ENCODE measurements at regions not wholly inside any gene's neighbourhood (a gene's known extent, or its start where the extent isn't known, plus 50 kb on each side); places are given as distances from the start of the nearest gene placed in this dataset.

DNA sequence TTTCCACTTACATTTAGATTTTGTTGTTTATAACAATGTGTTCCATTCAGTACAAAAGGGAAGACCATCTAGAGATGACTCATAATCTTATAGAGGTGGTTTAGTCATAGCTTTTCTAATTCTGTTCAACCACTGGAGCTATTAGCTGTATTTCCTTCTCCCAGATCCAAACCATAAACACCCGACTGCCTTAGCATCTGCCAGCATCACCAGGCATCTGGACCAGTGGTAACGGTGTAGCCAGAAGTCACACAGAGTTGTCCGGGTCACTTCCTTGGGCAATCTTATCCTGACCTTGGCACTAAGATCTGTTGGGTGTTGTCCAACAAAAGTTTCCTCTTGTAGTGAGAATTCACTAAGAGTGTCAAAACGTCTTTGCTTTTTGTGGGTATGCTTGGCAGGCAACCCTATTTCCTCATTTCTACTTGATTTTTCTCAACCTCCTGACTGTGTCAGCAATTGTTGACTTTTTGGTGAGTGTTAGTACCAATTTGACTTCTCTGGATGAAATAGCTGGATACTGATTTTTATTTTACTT, 372.1 kb upstream of the B3GALT2 start:
- TF ChIP-seq, protein P1, sequence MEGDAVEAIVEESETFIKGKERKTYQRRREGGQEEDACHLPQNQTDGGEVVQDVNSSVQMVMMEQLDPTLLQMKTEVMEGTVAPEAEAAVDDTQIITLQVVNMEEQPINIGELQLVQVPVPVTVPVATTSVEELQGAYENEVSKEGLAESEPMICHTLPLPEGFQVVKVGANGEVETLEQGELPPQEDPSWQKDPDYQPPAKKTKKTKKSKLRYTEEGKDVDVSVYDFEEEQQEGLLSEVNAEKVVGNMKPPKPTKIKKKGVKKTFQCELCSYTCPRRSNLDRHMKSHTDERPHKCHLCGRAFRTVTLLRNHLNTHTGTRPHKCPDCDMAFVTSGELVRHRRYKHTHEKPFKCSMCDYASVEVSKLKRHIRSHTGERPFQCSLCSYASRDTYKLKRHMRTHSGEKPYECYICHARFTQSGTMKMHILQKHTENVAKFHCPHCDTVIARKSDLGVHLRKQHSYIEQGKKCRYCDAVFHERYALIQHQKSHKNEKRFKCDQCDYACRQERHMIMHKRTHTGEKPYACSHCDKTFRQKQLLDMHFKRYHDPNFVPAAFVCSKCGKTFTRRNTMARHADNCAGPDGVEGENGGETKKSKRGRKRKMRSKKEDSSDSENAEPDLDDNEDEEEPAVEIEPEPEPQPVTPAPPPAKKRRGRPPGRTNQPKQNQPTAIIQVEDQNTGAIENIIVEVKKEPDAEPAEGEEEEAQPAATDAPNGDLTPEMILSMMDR (IDR thresholded peaks at IDR 0.05; ENCODE audit: borderline replicate concordance, insufficient read depth, low read depth, low read length): no peak
- H3K4me3 ChIP-seq (ENCODE audit: low read depth, low read length): no peak overlapping the region

DNA sequence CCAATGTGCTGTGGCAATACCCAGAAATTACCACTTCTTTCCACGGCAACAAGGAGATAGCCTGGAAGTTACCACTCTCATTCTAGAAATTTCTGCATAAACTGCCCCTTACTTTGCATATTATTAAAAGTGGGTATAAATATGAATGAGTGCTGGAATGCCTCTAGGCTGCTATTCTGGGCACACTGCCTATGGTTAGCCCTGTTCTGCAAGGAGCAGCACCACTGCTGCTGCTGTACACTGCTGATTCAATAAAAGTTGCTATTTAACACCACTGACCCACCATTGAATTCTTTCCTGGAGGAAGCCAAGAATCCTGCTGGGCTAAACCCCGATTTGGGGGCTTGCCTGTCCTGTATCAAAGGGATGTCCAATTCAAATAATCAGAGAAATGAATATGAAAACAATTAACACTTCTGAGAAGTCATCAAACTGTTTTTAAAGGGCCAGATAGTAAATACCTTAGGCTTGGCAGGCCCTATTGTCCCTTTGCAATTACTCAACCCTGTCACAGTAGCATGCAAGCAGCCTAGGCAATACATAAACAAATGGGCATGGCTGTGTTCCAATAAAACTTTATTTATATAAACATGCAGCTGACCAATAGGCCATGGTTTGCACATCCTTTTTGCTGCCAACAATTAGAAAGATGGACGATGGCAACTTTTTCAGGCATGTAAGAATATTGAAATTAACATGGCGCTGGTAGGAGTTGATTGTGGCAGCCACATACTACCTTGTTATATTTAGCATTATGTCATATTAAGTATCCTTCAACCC, 369.4 kb upstream of the B3GALT2 start:
- H3K4me3 ChIP-seq (ENCODE audit: low read depth, low read length): no peak overlapping the region
- TF ChIP-seq, protein P1 (IDR thresholded peaks at IDR 0.05; ENCODE audit: borderline replicate concordance, insufficient read depth, low read depth, low read length): no peak

DNA sequence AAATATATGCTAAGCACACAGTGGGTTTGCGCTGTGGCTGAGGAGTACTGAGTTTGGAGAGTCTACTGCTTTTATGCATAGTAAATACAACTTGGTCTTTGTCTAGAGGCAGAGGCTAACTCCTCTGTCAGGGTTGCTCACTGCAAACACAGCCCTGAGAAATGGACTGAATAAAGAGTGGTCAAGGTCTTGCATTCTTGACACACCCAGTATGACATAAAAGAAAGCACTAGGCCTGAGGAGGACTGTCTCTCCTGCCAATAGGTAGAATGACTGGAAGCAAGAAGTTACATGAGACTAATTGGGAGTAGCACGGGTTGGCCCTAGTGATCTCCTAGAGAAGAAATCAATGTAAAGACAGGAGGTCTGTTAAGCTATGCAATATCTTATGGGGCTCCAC, 367.2 kb upstream of the B3GALT2 start:
- no peak overlapping the region for H3K4me3 ChIP-seq (ENCODE audit: low read depth, low read length)
- TF ChIP-seq, protein P1 (IDR thresholded peaks at IDR 0.05; ENCODE audit: borderline replicate concordance, insufficient read depth, low read depth, low read length): no peak

DNA sequence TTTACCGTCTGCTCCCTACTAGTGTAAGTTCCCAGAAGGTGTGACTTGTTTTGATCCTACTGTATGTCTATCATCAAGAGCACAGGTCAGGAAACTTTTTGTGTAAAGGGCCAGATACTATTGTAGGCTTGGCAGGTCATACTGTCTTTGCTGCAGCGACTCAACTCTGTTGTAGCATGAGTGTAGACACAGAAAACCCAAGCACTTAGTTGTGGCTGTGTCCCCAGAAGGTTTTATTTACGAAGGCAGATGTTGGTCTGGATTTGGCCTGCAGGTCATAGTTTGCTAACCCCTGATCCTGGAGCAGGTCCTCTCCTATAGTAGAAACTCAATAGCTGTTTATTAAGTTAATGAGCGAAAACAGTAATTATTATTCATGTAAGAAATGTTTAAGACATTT, 365.9 kb upstream of the B3GALT2 start:
- H3K4me3 ChIP-seq (ENCODE audit: low read depth, low read length): no peak overlapping the region
- TF ChIP-seq, protein P1 (IDR thresholded peaks at IDR 0.05; ENCODE audit: borderline replicate concordance, insufficient read depth, low read depth, low read length): no peak

DNA sequence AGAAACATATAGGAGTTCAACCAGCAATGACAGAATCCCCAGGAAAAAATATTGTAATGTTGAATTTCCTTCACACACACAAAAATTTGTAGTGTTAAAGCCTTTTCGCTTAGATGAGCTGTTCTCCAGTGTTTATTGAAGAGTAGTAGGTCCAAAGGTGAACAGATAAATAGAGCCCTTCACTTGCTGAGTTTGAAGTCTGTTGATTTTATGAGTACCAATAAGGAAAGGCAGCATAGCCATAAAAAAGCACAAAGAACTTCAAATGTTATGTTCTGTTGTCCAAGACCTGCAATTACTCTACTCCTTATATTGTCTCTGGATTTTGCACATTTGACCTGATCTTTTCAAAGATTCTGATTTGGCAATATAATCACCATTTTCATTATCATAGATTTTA, 362.7 kb upstream of the B3GALT2 start:
- H3K4me3 ChIP-seq (ENCODE audit: low read depth, low read length): no peak overlapping the region
- TF ChIP-seq, protein P1 (IDR thresholded peaks at IDR 0.05; ENCODE audit: borderline replicate concordance, insufficient read depth, low read depth, low read length): no peak

DNA sequence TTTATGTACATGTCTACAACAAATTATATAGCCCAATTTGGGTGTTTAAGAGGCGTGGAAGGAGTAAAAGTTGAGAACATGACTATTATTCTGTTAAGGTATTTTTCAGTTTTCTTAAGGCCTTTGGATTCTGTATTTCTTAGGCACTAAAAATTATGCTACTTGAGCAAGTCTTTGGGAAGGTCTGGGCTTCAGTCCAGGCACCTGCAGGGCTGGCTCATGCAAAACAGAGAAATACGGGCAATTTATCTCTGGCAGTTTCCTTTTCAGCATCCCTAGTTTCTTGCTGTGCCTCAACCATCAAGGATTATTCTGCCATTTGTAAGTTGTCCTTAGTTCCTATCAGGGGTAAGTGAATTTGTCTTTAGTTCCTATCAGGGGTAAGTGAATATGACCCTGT, 358.8 kb upstream of the B3GALT2 start:
- H3K4me3 ChIP-seq (ENCODE audit: low read depth, low read length): no peak overlapping the region
- TF ChIP-seq, protein P1 (IDR thresholded peaks at IDR 0.05; ENCODE audit: borderline replicate concordance, insufficient read depth, low read depth, low read length): no peak

DNA sequence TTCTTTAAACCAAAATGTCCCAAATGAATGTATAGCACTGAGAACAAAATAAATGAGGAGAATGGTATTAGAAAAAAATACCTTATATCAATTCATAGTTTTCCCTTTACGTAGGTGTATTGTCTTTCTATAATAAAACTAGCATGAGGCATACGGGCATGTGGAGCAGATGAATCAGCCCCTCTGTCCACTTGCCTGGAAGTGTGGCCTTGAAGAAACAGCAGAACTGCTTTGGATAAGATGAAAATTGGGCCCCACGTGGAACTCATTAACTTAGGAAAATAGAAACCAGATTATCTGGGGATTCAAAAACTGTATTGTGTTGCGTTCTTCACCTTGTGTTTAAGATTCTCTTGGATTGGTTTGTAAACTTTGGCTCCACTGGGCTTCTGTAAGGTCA, 356.8 kb upstream of the B3GALT2 start:
- no peak overlapping the region for H3K4me3 ChIP-seq (ENCODE audit: low read depth, low read length)
- TF ChIP-seq, protein P1 (IDR thresholded peaks at IDR 0.05; ENCODE audit: borderline replicate concordance, insufficient read depth, low read depth, low read length): no peak

Measured in GM12875 (cell line).